Natural killer cell (primary cell): ENCODE measurements at regions not wholly inside any gene's neighbourhood (a gene's known extent, or its start where the extent isn't known, plus 50 kb on each side); places are given as distances from the start of the nearest gene placed in this dataset.

Experiments used
- ATAC-seq, 3 donors: fragments of 150-1000 bp in 2 of 3; fragments of 200-7000 bp in 1 of 3; cut with Tn5 transposase; 1 replicate in 1 of 3; 2 replicates in 2 of 3; pipeline ENCODE4 v1.10.0; 2021; ENCODE audit warnings: mild to moderate bottlenecking in 2 of 3, moderate library complexity in 2 of 3
- DNase-seq, 2 donors: peaks; one replicate each; pipeline versions ENCODE4 v3.0.0 to v3.0.0-alpha.2; 2013 to 2021; ENCODE audit warnings: mixed read lengths in 1 of 2
- H3K27ac ChIP-seq: one replicate; pipeline ENCODE4 v1.5.1; 2013; ENCODE audit warnings: mild to moderate bottlenecking, low read length
- H3K27me3 ChIP-seq: one replicate; pipeline ENCODE4 v1.6.1; 2013; ENCODE audit warnings: low read length; ENCODE audit not compliant: control insufficient read depth, insufficient read depth
- H3K36me3 ChIP-seq: one replicate; pipeline ENCODE4 v1.6.1; 2013; ENCODE audit warnings: low read length; ENCODE audit not compliant: control insufficient read depth, insufficient read depth
- H3K4me1 ChIP-seq: one replicate; pipeline ENCODE4 v1.6.1; 2013; ENCODE audit warnings: low read length; ENCODE audit not compliant: control insufficient read depth, insufficient read depth
- H3K4me3 ChIP-seq: one replicate; pipeline ENCODE4 v1.5.1; 2013; ENCODE audit warnings: low read length
- H3K9me3 ChIP-seq: one replicate; pipeline ENCODE4 v1.6.1; 2013; ENCODE audit warnings: low read length; ENCODE audit not compliant: control insufficient read depth, insufficient read depth
- H3K27ac Mint-ChIP-seq, 2 donors: one replicate each; pipeline ENCODE4 v1.8.0; 2022; ENCODE audit warnings: mild to moderate bottlenecking in 2 of 2, mixed read lengths in 2 of 2, moderate library complexity in 1 of 2
- H3K27me3 Mint-ChIP-seq, 2 donors: one replicate each; pipeline ENCODE4 v1.8.0; 2022; ENCODE audit warnings: low read depth in 2 of 2, mixed read lengths in 2 of 2
- H3K36me3 Mint-ChIP-seq: one replicate; pipeline ENCODE4 v1.8.0; 2022; ENCODE audit warnings: mixed read lengths
- H3K4me1 Mint-ChIP-seq, 2 donors: one replicate each; pipeline ENCODE4 v1.8.0; 2022; ENCODE audit warnings: mixed read lengths in 2 of 2
- H3K4me3 Mint-ChIP-seq: one replicate; pipeline ENCODE4 v1.8.0; 2022; ENCODE audit warnings: mild to moderate bottlenecking, moderate library complexity, mixed read lengths
- H3K9me3 Mint-ChIP-seq, 2 donors: one replicate each; pipeline ENCODE4 v1.8.0; 2022; ENCODE audit warnings: mixed read lengths in 2 of 2
- WGBS: methylation state at CpG from one replicate; pipeline ENCODE4 v1.1.7; 2013; ENCODE audit warnings: missing lambda C conversion rate; ENCODE audit not compliant: insufficient coverage; 5-methylcytosine and 5-hydroxymethylcytosine counted together
- intact Hi-C: fragments of 100-400 bp; cut with micrococcal nuclease; formaldehyde crosslinking; loops from one replicate; pipeline ENCODE4 v1.14.2; 2022
- TF ChIP-seq, protein P1 (sequence below): fragments of 200-600 bp; IDR thresholded peaks from one replicate; pipeline ENCODE4 v1.8.0; 2022; ENCODE audit warnings: antibody characterized with exemption

DNA sequence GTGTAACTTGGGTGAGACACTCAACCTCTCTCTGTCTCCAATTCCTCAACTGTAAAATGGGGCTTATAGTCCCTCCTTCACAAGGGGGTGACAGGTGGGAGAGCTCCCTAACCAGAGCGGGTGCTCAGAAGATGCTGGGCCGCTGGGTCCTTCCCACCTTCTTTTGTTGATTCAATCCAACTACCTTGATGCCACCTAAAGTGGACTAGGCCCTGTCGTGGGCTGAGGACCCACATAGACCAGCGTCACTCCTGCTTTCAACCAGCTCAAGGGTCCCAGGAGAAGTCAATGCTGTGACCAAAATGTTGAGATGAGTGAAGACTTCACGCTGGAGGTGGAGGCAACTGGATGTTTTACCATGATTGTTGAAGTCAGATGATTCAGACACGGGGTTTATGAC, 72.7 kb upstream of the WNT11 start:
- TF ChIP-seq, protein P1, sequence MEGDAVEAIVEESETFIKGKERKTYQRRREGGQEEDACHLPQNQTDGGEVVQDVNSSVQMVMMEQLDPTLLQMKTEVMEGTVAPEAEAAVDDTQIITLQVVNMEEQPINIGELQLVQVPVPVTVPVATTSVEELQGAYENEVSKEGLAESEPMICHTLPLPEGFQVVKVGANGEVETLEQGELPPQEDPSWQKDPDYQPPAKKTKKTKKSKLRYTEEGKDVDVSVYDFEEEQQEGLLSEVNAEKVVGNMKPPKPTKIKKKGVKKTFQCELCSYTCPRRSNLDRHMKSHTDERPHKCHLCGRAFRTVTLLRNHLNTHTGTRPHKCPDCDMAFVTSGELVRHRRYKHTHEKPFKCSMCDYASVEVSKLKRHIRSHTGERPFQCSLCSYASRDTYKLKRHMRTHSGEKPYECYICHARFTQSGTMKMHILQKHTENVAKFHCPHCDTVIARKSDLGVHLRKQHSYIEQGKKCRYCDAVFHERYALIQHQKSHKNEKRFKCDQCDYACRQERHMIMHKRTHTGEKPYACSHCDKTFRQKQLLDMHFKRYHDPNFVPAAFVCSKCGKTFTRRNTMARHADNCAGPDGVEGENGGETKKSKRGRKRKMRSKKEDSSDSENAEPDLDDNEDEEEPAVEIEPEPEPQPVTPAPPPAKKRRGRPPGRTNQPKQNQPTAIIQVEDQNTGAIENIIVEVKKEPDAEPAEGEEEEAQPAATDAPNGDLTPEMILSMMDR, result no peak
- 89% methylated on average over 5 of the region's 6 CpGs for WGBS
- no peaks in the 10 kb centered on the region for H3K36me3 Mint-ChIP-seq
- no peak for ATAC-seq
- H3K4me3 Mint-ChIP-seq, result no peak overlapping the region
- DNase-seq, result no peak
- Histone ChIP-seq H3K4me1 (peaks cover 14% of the 10 kb centered on the region), H3K9me3 (no peaks in the 10 kb centered on the region), H3K27me3 (no peaks in the 10 kb centered on the region), H3K4me3 (no peak overlapping the region), H3K27ac (no peak overlapping the region), H3K36me3 (no peaks in the 10 kb centered on the region)
- no peaks in the 10 kb centered on the region for H3K9me3 Mint-ChIP-seq
- H3K27me3 Mint-ChIP-seq, result no peaks in the 10 kb centered on the region
- intact Hi-C loops, result no loop called here
- H3K27ac Mint-ChIP-seq, result no peak overlapping the region
- peaks cover 0 to 11% of the 10 kb centered on the region in 2 donors for H3K4me1 Mint-ChIP-seq

DNA sequence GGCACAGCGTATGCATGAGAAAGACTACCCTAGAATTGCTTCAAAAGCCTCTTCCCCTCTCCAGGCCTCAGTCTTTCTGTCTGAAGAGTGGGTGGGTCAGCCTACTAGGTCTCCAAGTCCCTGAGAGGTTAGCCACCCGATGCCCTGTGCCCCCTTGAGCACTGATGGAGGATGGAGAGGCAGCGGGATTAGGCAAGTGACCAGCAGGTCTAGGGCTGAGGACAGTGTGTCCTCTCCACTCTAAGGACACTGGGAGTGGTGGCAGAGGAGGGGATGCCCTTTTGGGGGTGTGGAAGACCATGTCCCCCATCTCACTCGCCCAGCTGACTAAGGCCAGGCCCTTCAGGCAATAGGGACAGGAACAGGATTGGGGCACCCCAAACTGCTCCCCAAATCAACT, 72.2 kb upstream of the WNT11 start:
- H3K4me3 Mint-ChIP-seq, result no peak overlapping the region
- TF ChIP-seq, protein P1, result no peak
- ATAC-seq, result no peak

DNA sequence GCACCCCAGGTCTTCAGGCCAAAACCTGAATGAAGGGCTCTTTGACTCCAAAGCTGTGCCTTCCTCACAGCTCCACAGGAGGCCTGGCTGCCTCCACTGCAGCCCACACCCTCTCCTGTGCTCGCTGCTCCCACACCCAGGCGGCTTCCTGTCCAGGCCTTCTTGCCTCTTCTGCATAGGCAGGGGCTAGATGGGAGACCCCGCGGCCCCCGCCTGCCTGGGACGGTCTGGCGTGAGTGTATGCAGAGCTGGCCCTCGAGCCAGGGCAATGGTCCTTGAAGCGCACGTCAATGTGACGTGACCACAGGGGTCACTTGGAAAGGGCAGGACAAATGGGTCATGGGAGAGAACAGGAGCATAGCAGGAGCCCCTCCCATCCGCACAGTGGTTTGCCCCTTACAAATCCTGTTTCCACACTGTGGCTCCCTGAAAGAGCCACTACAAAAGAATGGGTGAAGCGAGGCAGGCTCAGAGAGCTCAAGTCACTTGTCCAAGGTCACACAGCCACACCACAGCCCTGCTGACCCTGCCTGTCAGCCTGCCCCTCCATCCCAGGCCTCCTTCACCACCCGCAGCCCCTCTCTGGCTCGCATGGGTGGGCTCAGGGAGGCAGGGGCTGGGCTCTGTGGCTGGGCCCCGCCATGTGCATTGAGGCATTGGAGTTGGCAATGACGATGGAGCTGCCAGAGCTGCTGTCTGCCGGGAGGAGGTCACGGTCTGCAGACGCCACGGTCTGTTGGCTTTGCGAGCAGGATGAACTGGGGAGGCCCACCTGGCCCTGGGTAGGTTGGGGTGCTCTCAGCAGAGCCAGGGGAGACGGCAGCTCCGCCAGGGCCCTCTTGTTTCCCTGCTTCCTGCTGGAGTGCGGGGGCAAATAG, 71.2 kb upstream of the WNT11 start:
- H3K4me3 Mint-ChIP-seq, result no peak overlapping the region

More for the DNA sequence above, 72.2 kb upstream of the WNT11 start:
- Histone ChIP-seq H3K27ac (no peak overlapping the region), H3K4me1 (peaks cover 9% of the 10 kb centered on the region), H3K9me3 (no peaks in the 10 kb centered on the region), H3K27me3 (no peaks in the 10 kb centered on the region), H3K4me3 (no peak overlapping the region), H3K36me3 (no peaks in the 10 kb centered on the region)
- no peaks in the 10 kb centered on the region for H3K9me3 Mint-ChIP-seq
- no peaks in the 10 kb centered on the region for H3K27me3 Mint-ChIP-seq
- WGBS, result 96% methylated on average over 3 of the region's 4 CpGs
- DNase-seq, result no peak
- intact Hi-C loops, result no loop called here
- no peaks in the 10 kb centered on the region for H3K36me3 Mint-ChIP-seq
- H3K27ac Mint-ChIP-seq, result no peak overlapping the region
- peaks cover 0 to 11% of the 10 kb centered on the region in 2 donors for H3K4me1 Mint-ChIP-seq

More for the DNA sequence above, 71.2 kb upstream of the WNT11 start:
- DNase-seq, result no peak
- intact Hi-C loops, result no loop called here
- Histone ChIP-seq H3K27ac (no peak overlapping the region), H3K4me1 (no peaks in the 10 kb centered on the region), H3K9me3 (no peaks in the 10 kb centered on the region), H3K4me3 (no peak overlapping the region), H3K27me3 (no peaks in the 10 kb centered on the region), H3K36me3 (no peaks in the 10 kb centered on the region)
- no peak overlapping the region for H3K27ac Mint-ChIP-seq
- ATAC-seq, result no peak
- 79% methylated on average over 25 of the region's 25 CpGs for WGBS
- TF ChIP-seq, protein P1, result no peak
- H3K9me3 Mint-ChIP-seq, result no peaks in the 10 kb centered on the region
- H3K27me3 Mint-ChIP-seq, result no peaks in the 10 kb centered on the region
- H3K36me3 Mint-ChIP-seq, result no peaks in the 10 kb centered on the region
- H3K4me1 Mint-ChIP-seq, result peaks cover 0 to 6% of the 10 kb centered on the region in 2 donors
